22Rv1 (cell line): ENCODE measurements at regions not wholly inside any gene's neighbourhood (a gene's known extent, or its start where the extent isn't known, plus 50 kb on each side); places are given as distances from the start of the nearest gene placed in this dataset.

ENCODE experiments used
- CTCF ChIP-seq: fragments of 450-650 bp; IDR thresholded peaks from 2 replicates; pipeline ENCODE4 v1.5.1; 2017; ENCODE audit warnings: mild to moderate bottlenecking
- ZFX ChIP-seq: fragments of 450-650 bp; IDR thresholded peaks from 2 replicates; pipeline ENCODE4 v1.6.1; 2017; ENCODE audit warnings: antibody characterized with exemption, borderline replicate concordance

- TF ChIP-seq CTCF, result no peak
- no peak for TF ChIP-seq ZFX
Measured at GRCh38 chr6:134816780-134817179, 133.1 kb downstream of the ALDH8A1 start.
